Astrocyte of the spinal cord (primary cell): ENCODE measurements at regions not wholly inside any gene's neighbourhood (a gene's known extent, or its start where the extent isn't known, plus 50 kb on each side); places are given as distances from the start of the nearest gene placed in this dataset.

Source experiments
- DNase-seq: peaks from one replicate; pipeline ENCODE4 v3.0.0; 2011; ENCODE audit warnings: low read depth, low spot score
- H3K4me3 ChIP-seq: 2 replicates; pipeline ENCODE4 v1.5.1; 2011; ENCODE audit warnings: low read depth, mild to moderate bottlenecking, low read length, moderate library complexity
- CTCF ChIP-seq: IDR thresholded peaks from 2 replicates; pipeline ENCODE4 v1.5.1; 2012; ENCODE audit warnings: low read depth, mild to moderate bottlenecking, low read length, inconsistent platforms
- in situ Hi-C: cut with HindIII; loops from 2 replicates; pipeline ENCODE4 v1.10.0; 2017; ENCODE audit warnings: low sequenced_read_pairs

DNA sequence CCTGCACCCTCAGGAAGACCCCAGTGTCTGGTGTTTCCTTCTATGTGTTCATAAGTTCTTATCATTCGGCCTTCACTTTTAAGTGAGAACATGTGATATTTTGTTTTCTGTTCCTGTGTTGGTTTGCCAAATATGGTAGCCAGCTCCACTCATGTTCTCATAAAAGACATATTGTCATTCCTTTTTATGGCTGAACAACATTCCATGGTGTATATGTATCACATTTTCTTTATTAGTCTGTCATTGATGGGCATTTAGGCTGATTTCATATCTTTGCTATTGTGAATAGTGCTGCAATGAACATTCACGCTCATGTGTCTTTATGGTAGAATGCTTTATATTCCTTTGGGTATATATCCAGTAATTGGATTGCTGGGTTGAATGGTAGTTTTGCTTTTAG, 645.1 kb downstream of the SLC16A7 start:
- no peak for TF ChIP-seq CTCF
- in situ Hi-C loops = no loop called here
- H3K4me3 ChIP-seq = no peak overlapping the region
- no peak for DNase-seq

- no peak for TF ChIP-seq CTCF
- no peak overlapping the region for H3K4me3 ChIP-seq
- DNase-seq = no peak
- in situ Hi-C loops = no loop called here
Observed at GRCh38 chr12:60251091-60251490, 655.3 kb downstream of the SLC16A7 start.

GRCh38 chr12:60252359-60253096, 656.7 kb downstream of the SLC16A7 start:
- H3K4me3 ChIP-seq = no peak overlapping the region
- no peak for TF ChIP-seq CTCF
- in situ Hi-C loops = no loop called here
- no peak for DNase-seq

DNA sequence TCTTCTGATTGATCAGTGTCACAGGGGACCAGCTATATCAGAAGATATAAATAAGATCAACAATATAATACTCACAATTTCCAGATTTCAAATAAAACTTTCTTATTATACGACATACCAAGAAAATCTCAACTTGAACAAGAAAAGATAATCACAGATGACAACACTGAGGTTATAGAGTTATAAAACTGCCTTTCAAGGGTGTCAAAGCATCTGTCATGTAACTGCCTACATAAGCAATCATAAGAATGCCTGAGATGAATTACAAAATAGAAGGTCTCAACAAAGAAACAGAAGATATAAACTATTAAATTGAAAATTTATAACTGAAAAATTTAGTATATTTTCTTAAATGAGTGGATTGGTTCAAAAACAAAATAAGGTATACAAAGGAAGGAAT, 659.2 kb downstream of the SLC16A7 start:
- no peak overlapping the region for H3K4me3 ChIP-seq
- in situ Hi-C loops = no loop called here
- no peak for TF ChIP-seq CTCF
- no peak for DNase-seq

DNA sequence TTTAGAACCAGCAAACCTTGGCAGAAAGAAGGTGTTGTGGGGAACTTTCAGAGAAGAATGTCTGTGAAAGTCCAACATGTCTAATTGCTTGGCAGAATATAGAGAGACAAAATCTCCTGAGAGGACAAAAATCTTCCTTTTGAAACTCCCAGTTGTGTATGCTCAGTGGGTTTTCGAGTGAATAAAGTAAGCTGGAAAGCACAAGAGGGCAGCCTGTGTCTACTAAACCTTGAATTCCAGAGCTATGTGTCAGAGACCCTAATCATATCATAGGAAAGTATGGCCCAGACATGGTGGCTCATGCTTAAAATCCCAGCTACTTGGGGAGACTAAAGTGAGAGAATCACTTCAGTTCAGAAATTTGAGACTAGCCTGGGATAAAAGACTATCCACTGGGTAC, 661.2 kb downstream of the SLC16A7 start:
- DNase-seq = peak; percentile 80
- H3K4me3 ChIP-seq = no peak overlapping the region
- peak; percentile 27 for TF ChIP-seq CTCF
- in situ Hi-C loops = no loop called here

GRCh38 chr12:60259225-60259624, 663.4 kb downstream of the SLC16A7 start:
- H3K4me3 ChIP-seq = no peak overlapping the region
- in situ Hi-C loops = no loop called here
- no peak for TF ChIP-seq CTCF
- no peak for DNase-seq
